A549 (cell line): ENCODE measurements at regions not wholly inside any gene's neighbourhood (a gene's known extent, or its start where the extent isn't known, plus 50 kb on each side); places are given as distances from the start of the nearest gene placed in this dataset.
"Not testable (repeated sequence)": the region's sequence is repeated elsewhere in the genome, so short reads cannot be mapped to it uniquely, and the experiment has no call there.

ENCODE experiments used
- ATAC-seq, 2 experiments: fragments of 200-7000 bp in 1 of 2; fragments of >200 bp in 1 of 2; cut with Nextera tagmentation in 1 of 2; cut with Tn5 transposase in 1 of 2; 3 replicates each; pipeline versions ENCODE4 v1.8.0 to v1.9.1; 2018 to 2020; ENCODE audit warnings: mild to moderate bottlenecking in 1 of 2, moderate library complexity in 1 of 2
- CTCF ChIA-PET: fragments of 300-600 bp; sonication (Branson Sonifier 250); formaldehyde crosslinking; extraction: SDS; loops from one replicate; lab custom pipeline; 2021; ENCODE audit warnings: antibody characterized with exemption, inconsistent platforms; lab: Yijun Ruan, JAX
- POLR2A ChIA-PET: fragments of 350-600 bp; formaldehyde crosslinking; extraction: SDS; loops from one replicate; lab custom pipeline; 2021; ENCODE audit warnings: antibody characterized with exemption, inconsistent platforms; lab: Yijun Ruan, JAX
- DNase-seq, 2 experiments: peaks; one replicate each; pipeline versions ENCODE4 v3.0.0 to v3.0.0-alpha.2; 2011 to 2016; ENCODE audit warnings: low read depth in 1 of 2, low spot score in 1 of 2
- FAIRE-seq: peaks from 2 replicates; lab custom pipeline; 2011; peaks lifted over from hg19 to GRCh38; lab: Jason Lieb, UNC
- H3K27ac ChIP-seq, 2 experiments: fragments of >200 bp; sonication (Bioruptor Twin); formaldehyde crosslinking; 3 replicates each; pipeline ENCODE4 v1.5.1; 2016 to 2017
- H3K4me1 ChIP-seq: fragments of >200 bp; sonication (Bioruptor Twin); formaldehyde crosslinking; 3 replicates; pipeline ENCODE4 v1.6.1; 2016
- H3K4me2 ChIP-seq: fragments of >200 bp; sonication (Bioruptor Twin); formaldehyde crosslinking; 3 replicates; pipeline ENCODE4 v1.6.1; 2016
- H3K4me3 ChIP-seq: fragments of >200 bp; sonication (Bioruptor Twin); formaldehyde crosslinking; 3 replicates; pipeline ENCODE4 v1.5.1; 2016
- H3K9me3 ChIP-seq: fragments of >200 bp; sonication (Bioruptor Twin); formaldehyde crosslinking; 3 replicates; pipeline ENCODE4 v1.6.1; 2016
- CBX2 ChIP-seq: fragments of 200-600 bp; sonication (generic); IDR thresholded peaks from 2 replicates; pipeline ENCODE4 v1.6.1; 2016; ENCODE audit warnings: low read depth, mild to moderate bottlenecking, borderline replicate concordance
- CBX8 ChIP-seq: fragments of 200-600 bp; sonication (generic); IDR thresholded peaks from 2 replicates; pipeline ENCODE4 v1.6.1; 2016
- EHF ChIP-seq: fragments of 250-450 bp; sonication (Bioruptor Pico); IDR thresholded peaks from 2 replicates; pipeline ENCODE4 v1.5.0; 2020; ENCODE audit warnings: mild to moderate bottlenecking
- EP300 ChIP-seq, 2 experiments: fragments of >200 bp; sonication (Bioruptor Twin); formaldehyde crosslinking; IDR thresholded peaks; 2 replicates in 1 of 2; 3 replicates in 1 of 2; pipeline ENCODE4 v1.6.1; 2016 to 2017
- FOSB ChIP-seq: fragments of 250-450 bp; sonication (Bioruptor Pico); IDR thresholded peaks from 2 replicates; pipeline ENCODE4 v1.5.0; 2020; ENCODE audit warnings: mild to moderate bottlenecking, moderate library complexity
- FOXS1 ChIP-seq: fragments of 250-450 bp; sonication (Bioruptor Pico); IDR thresholded peaks from 2 replicates; pipeline ENCODE4 v1.5.0; 2020; ENCODE audit warnings: mild to moderate bottlenecking, moderate library complexity
- HDAC2 ChIP-seq: fragments of 200-600 bp; sonication (generic); IDR thresholded peaks from 2 replicates; pipeline ENCODE4 v1.6.1; 2016
- HEYL ChIP-seq: fragments of 250-450 bp; sonication (Bioruptor Pico); IDR thresholded peaks from 2 replicates; pipeline ENCODE4 v1.8.0; 2021; ENCODE audit warnings: mild to moderate bottlenecking, moderate library complexity
- HOXA7 ChIP-seq: fragments of 250-450 bp; sonication (Bioruptor Pico); IDR thresholded peaks from 2 replicates; pipeline ENCODE4 v1.5.0; 2020; ENCODE audit warnings: mild to moderate bottlenecking, moderate library complexity
- KDM5A ChIP-seq: fragments of 200-600 bp; sonication (generic); IDR thresholded peaks from 2 replicates; pipeline ENCODE4 v1.6.1; 2016; ENCODE audit warnings: antibody characterized with exemption, mild to moderate bottlenecking
- MAZ ChIP-seq: fragments of 150-350 bp; IDR thresholded peaks from 2 replicates; pipeline ENCODE4 v1.6.1; 2014; ENCODE audit warnings: antibody characterized with exemption, low read depth, low read length, borderline replicate concordance
- NPAS2 ChIP-seq: fragments of 250-450 bp; sonication (Bioruptor Pico); IDR thresholded peaks from 2 replicates; pipeline ENCODE4 v1.8.0; 2022; ENCODE audit warnings: mild to moderate bottlenecking, moderate library complexity, borderline replicate concordance
- RNF2 ChIP-seq: fragments of 200-600 bp; sonication (generic); IDR thresholded peaks from 2 replicates; pipeline ENCODE4 v1.6.1; 2016; ENCODE audit warnings: low read depth, mild to moderate bottlenecking, antibody characterized with exemption, moderate library complexity, borderline replicate concordance
- ZSCAN20 ChIP-seq: fragments of 250-450 bp; sonication (Bioruptor Pico); IDR thresholded peaks from 2 replicates; pipeline ENCODE4 v1.8.0; 2022; ENCODE audit warnings: mild to moderate bottlenecking, moderate library complexity
- WGBS: methylation state at CpG from one replicate; pipeline ENCODE4 v1.1.6; 2017; ENCODE audit errors: missing lambda C conversion rate; 5-methylcytosine and 5-hydroxymethylcytosine counted together
- TF ChIP-seq, protein P1 (sequence below): fragments of 200-600 bp; sonication (generic); IDR thresholded peaks from 2 replicates; pipeline ENCODE4 v1.6.1; 2016; ENCODE audit warnings: antibody characterized with exemption, mild to moderate bottlenecking, moderate library complexity
- TF ChIP-seq, protein P2 (sequence below): IDR thresholded peaks from 2 replicates; pipeline ENCODE4 v1.6.1; 2012; ENCODE audit warnings: low read depth, borderline replicate concordance
- TF ChIP-seq, protein P3 (sequence below): fragments of 450-650 bp; IDR thresholded peaks from 2 replicates; pipeline ENCODE4 v1.6.1; 2014; ENCODE audit warnings: antibody characterized with exemption
- TF ChIP-seq, protein P4 (sequence below): fragments of 250-450 bp; sonication (Bioruptor Pico); IDR thresholded peaks from 2 replicates; pipeline ENCODE4 v1.5.0; 2021; ENCODE audit warnings: mild to moderate bottlenecking, moderate library complexity, borderline replicate concordance
- TF ChIP-seq, protein P5 (sequence below): fragments of 250-450 bp; sonication (Bioruptor Pico); IDR thresholded peaks from 2 replicates; pipeline ENCODE4 v1.5.0; 2020; ENCODE audit warnings: low read depth, mild to moderate bottlenecking, moderate library complexity

DNA sequence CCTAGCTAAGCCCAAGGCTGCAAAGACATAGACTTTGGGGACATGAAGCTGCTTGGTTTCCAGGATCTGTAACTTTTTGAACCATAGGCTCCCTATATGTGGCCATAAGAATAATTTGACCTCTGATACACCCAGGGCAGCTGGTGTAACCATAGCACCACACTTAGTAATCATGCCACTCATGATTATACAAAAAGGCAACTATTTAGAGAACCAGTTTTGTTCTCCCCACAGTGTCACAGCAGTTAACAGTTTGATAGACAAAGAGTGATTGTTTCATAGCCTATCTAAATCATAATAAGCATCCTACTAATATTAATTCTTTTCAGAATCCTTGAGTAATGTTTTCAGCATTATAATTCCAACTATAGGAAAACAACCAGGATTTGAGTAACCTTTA is 334.9 kb downstream of the NEK10 start (continued):
- TF ChIP-seq, protein P1, sequence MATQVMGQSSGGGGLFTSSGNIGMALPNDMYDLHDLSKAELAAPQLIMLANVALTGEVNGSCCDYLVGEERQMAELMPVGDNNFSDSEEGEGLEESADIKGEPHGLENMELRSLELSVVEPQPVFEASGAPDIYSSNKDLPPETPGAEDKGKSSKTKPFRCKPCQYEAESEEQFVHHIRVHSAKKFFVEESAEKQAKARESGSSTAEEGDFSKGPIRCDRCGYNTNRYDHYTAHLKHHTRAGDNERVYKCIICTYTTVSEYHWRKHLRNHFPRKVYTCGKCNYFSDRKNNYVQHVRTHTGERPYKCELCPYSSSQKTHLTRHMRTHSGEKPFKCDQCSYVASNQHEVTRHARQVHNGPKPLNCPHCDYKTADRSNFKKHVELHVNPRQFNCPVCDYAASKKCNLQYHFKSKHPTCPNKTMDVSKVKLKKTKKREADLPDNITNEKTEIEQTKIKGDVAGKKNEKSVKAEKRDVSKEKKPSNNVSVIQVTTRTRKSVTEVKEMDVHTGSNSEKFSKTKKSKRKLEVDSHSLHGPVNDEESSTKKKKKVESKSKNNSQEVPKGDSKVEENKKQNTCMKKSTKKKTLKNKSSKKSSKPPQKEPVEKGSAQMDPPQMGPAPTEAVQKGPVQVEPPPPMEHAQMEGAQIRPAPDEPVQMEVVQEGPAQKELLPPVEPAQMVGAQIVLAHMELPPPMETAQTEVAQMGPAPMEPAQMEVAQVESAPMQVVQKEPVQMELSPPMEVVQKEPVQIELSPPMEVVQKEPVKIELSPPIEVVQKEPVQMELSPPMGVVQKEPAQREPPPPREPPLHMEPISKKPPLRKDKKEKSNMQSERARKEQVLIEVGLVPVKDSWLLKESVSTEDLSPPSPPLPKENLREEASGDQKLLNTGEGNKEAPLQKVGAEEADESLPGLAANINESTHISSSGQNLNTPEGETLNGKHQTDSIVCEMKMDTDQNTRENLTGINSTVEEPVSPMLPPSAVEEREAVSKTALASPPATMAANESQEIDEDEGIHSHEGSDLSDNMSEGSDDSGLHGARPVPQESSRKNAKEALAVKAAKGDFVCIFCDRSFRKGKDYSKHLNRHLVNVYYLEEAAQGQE = no peak
- TF ChIP-seq CBX8 = no peak
- TF ChIP-seq, protein P2, sequence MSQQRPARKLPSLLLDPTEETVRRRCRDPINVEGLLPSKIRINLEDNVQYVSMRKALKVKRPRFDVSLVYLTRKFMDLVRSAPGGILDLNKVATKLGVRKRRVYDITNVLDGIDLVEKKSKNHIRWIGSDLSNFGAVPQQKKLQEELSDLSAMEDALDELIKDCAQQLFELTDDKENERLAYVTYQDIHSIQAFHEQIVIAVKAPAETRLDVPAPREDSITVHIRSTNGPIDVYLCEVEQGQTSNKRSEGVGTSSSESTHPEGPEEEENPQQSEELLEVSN = no peak
- no peak for TF ChIP-seq ZSCAN20 (CRISPR knock-in tag)
- no peak for TF ChIP-seq HEYL (CRISPR knock-in tag)
- no peak for TF ChIP-seq EHF (CRISPR knock-in tag)
- TF ChIP-seq, protein P3, sequence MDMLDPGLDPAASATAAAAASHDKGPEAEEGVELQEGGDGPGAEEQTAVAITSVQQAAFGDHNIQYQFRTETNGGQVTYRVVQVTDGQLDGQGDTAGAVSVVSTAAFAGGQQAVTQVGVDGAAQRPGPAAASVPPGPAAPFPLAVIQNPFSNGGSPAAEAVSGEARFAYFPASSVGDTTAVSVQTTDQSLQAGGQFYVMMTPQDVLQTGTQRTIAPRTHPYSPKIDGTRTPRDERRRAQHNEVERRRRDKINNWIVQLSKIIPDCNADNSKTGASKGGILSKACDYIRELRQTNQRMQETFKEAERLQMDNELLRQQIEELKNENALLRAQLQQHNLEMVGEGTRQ = no peak
- no peak for TF ChIP-seq CBX2

DNA sequence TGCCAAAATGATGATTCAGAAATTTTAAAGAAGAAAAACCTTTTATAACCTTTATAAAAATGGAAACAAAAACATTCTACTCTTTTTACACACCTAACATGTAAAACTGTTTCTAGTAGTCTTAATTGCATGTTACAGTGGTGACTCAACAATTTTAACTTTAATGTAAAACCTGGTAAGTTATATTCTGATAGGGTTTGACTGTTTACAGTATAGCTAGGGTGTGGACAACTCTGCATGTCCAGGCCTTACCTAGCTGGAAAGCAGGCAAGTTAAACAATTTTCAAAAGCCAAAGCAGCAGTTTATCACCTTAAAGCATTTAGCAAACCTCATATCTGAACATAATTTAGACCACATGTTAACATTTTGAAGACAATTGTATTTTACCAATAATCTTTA is 328.5 kb downstream of the NEK10 start:
- Histone ChIP-seq H3K4me1 (no peaks in the 10 kb centered on the region), H3K4me2 (no peak overlapping the region), H3K27ac (no peak overlapping the region), H3K9me3 (no peaks in the 10 kb centered on the region), H3K4me3 (no peak overlapping the region)
- POLR2A ChIA-PET = no interaction called here
- TF ChIP-seq NPAS2 (CRISPR knock-in tag) (no peak), FOXS1 (CRISPR knock-in tag) (no peak)
- DNase-seq (no peak), ATAC-seq (no peak), FAIRE-seq (no peak)
- CTCF ChIA-PET = no interaction called here

DNA sequence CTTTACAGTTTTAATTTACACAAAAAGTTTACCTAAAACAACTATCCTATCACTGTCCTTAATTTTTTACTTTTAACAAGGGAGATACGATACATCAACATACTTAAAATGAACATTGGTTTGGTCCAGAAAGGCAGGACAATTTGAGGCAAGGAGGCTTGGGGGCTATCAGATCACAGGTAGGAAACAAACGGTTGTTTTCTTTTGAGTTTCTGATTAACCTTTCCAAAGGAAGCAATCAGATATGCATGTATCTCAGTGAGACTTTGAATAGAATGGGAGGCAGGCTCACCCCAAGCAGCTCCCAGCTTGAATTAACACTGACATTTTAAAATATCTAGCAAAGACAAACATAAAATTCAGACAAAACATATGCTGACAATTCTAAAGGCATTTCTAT is 326.6 kb downstream of the NEK10 start:
- ATAC-seq, H3K4me3 ChIP-seq, DNase-seq, H3K27ac ChIP-seq, H3K9me3 ChIP-seq, H3K4me2 ChIP-seq, FAIRE-seq, POLR2A ChIA-PET, H3K4me1 ChIP-seq: not testable (repeated sequence)
- CTCF ChIA-PET = interaction anchor here (1.1 kb wide), 1 partner anchor 20 kb away, joined by 3 read pairs; no protein-coding TSS in a partner anchor
- 43% methylated on average over 2 of the region's 2 CpGs for WGBS

DNA sequence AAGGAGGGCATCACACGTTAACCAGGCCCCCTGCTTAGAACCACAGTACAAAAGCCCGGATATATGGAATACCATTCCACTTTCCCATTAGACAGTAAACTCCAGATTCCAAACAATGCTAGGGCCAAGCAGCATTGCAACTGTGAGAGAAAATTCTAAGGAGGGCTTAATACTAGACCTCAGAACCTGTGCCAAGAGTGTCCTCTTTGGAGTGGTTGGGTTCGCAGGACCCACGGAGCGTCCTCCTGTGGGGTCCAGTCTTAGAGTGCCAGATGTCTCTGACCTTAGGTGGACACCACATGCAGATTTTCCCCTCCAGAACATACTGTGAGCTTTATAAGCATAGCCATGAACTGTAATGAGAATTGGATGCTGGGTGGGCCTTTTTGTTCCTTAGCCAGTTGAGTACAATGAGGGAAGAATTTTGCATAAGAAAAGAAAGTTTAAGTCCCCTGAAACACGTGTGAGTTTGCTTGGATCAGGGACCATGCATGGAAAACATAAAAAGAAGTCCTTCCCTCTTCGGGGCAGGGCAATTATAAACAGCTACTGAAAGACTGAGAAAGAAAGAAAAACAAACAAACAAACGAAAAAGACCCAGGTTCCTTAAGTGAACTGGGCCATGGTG is 325.7 kb downstream of the NEK10 start:
- FAIRE-seq (no peak), DNase-seq (no peak), ATAC-seq (no peak)
- Histone ChIP-seq H3K9me3 (no peaks in the 10 kb centered on the region), H3K4me3 (no peak overlapping the region), H3K4me1 (no peaks in the 10 kb centered on the region), H3K27ac (no peak overlapping the region), H3K4me2 (peak overlapping the region; percentile 19; the same call in 1 of the 3 replicates)
- WGBS = 32% methylated on average over 8 of the region's 8 CpGs
- POLR2A ChIA-PET = no interaction called here
- CTCF ChIA-PET = interaction anchor here (1.1 kb wide), 1 partner anchor 21 kb away, joined by 3 read pairs; no protein-coding TSS in a partner anchor
- no peak for TF ChIP-seq KDM5A
- no peak for TF ChIP-seq MAZ
- TF ChIP-seq HDAC2 = no peak
- TF ChIP-seq, protein P4, sequence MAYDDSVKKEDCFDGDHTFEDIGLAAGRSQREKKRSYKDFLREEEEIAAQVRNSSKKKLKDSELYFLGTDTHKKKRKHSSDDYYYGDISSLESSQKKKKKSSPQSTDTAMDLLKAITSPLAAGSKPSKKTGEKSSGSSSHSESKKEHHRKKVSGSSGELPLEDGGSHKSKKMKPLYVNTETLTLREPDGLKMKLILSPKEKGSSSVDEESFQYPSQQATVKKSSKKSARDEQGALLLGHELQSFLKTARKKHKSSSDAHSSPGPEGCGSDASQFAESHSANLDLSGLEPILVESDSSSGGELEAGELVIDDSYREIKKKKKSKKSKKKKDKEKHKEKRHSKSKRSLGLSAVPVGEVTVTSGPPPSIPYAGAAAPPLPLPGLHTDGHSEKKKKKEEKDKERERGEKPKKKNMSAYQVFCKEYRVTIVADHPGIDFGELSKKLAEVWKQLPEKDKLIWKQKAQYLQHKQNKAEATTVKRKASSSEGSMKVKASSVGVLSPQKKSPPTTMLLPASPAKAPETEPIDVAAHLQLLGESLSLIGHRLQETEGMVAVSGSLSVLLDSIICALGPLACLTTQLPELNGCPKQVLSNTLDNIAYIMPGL (CRISPR knock-in tag) = no peak
- TF ChIP-seq, protein P5, sequence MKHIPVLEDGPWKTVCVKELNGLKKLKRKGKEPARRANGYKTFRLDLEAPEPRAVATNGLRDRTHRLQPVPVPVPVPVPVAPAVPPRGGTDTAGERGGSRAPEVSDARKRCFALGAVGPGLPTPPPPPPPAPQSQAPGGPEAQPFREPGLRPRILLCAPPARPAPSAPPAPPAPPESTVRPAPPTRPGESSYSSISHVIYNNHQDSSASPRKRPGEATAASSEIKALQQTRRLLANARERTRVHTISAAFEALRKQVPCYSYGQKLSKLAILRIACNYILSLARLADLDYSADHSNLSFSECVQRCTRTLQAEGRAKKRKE = no peak
- no peak for TF ChIP-seq FOSB
- no peak for TF ChIP-seq HOXA7
- TF ChIP-seq, protein P1 = no peak
- TF ChIP-seq EP300 (IDR thresholded peaks at IDR 0.05) = no peak
- TF ChIP-seq RNF2 = no peak
